ENCODE measurements at regions not wholly inside any gene's neighbourhood (a gene's known extent, or its start where the extent isn't known, plus 50 kb on each side); places are given as distances from the start of the nearest gene placed in this dataset.

GRCh38 chr17:10249271-10250010 lies 51.0 kb upstream of the GAS7 start:
- POLR2A ChIA-PET (ENCODE audit: low non-redundant PET), result no interaction called here
- CTCF ChIA-PET, result interaction anchor here (0.6 to 0.7 kb wide), 2 partner anchors 79 to 375 kb away, joined by 3 to 4 read pairs; no protein-coding TSS in a partner anchor
- no peak for TF ChIP-seq CTCF (conservative IDR thresholded peaks at IDR 0.05; ENCODE audit: low read depth)

More at GRCh38 chr17:10249271-10250010, 51.0 kb upstream of the GAS7 start:
- H3K27ac ChIP-seq, result no peak overlapping the region
- no peak for DNase-seq (ENCODE audit: low spot score)

Measured in RWPE1 (cell line).